ENCODE measurements at regions not wholly inside any gene's neighbourhood (a gene's known extent, or its start where the extent isn't known, plus 50 kb on each side); places are given as distances from the start of the nearest gene placed in this dataset.
"Not testable (repeated sequence)": the region's sequence is repeated elsewhere in the genome, so short reads cannot be mapped to it uniquely, and the experiment has no call there.

GRCh38 chrX:8048466-8048865 is 121.3 kb upstream of the PNPLA4 start:
- Histone ChIP-seq H4K8ac (ENCODE audit: low read depth, low read length) (no peak overlapping the region), H3K4ac (ENCODE audit: low read depth, low read length) (no peak overlapping the region), H2BK15ac (replicated peaks; ENCODE audit: low read depth) (no peak overlapping the region), H2BK120ac (ENCODE audit: low read depth, low read length) (no peak overlapping the region), H3K56ac (ENCODE audit: low read length) (no peak overlapping the region), H2AK5ac (ENCODE audit: low read length) (no peak overlapping the region), H3K27me3 (ENCODE audit: insufficient read depth, low read length, poor library complexity) (no peaks in the 10 kb centered on the region), H3K18ac (ENCODE audit: low read length) (no peak overlapping the region), H3K4me2 (ENCODE audit: low read length) (no peak overlapping the region), H2BK5ac (ENCODE audit: low read length) (no peak overlapping the region), H3K4me3 (ENCODE audit: low read length) (no peak overlapping the region), H3K79me1 (ENCODE audit: low read length) (no peaks in the 10 kb centered on the region), H3K36me3 (ENCODE audit: control insufficient read depth, insufficient read depth, low read length) (no peaks in the 10 kb centered on the region), H3K9ac (ENCODE audit: low read length) (no peak overlapping the region), H3K4me1 (ENCODE audit: control insufficient read depth, low read depth, low read length) (no peaks in the 10 kb centered on the region), H3K23ac (ENCODE audit: low read length) (no peak overlapping the region), H3K27ac (ENCODE audit: low read depth, low read length) (no peak overlapping the region), H4K5ac (ENCODE audit: low read length) (no peak overlapping the region), H3K79me2 (ENCODE audit: control insufficient read depth, insufficient read depth, low read length) (no peaks in the 10 kb centered on the region)
- DNase-seq = no peak
- WGBS (ENCODE audit: extremely low coverage, insufficient coverage, low lambda C conversion rate) = no CpG with 5 or more reads among the region's 1 CpG

GRCh38 chrX:8044947-8045346 is 117.7 kb upstream of the PNPLA4 start:
- H2AK5ac ChIP-seq (ENCODE audit: low read length) = no peak overlapping the region
- no peak overlapping the region for H3K4me2 ChIP-seq (ENCODE audit: low read length)
- H2BK120ac ChIP-seq (ENCODE audit: low read depth, low read length) = no peak overlapping the region
- H2BK5ac ChIP-seq (ENCODE audit: low read length) = no peak overlapping the region
- no peak overlapping the region for H3K4ac ChIP-seq (ENCODE audit: low read depth, low read length)
- no peak overlapping the region for H3K4me3 ChIP-seq (ENCODE audit: low read length)
- no peak overlapping the region for H2BK15ac ChIP-seq (replicated peaks; ENCODE audit: low read depth)
- DNase-seq = no peak
- no peak overlapping the region for H3K27ac ChIP-seq (ENCODE audit: low read depth, low read length)
- no peak overlapping the region for H4K5ac ChIP-seq (ENCODE audit: low read length)
- no peaks in the 10 kb centered on the region for H3K27me3 ChIP-seq (ENCODE audit: insufficient read depth, low read length, poor library complexity)
- H3K56ac ChIP-seq (ENCODE audit: low read length) = no peak overlapping the region
- WGBS (ENCODE audit: extremely low coverage, insufficient coverage, low lambda C conversion rate) = no CpG with 5 or more reads among the region's 7 CpGs
- H4K8ac ChIP-seq (ENCODE audit: low read depth, low read length) = no peak overlapping the region
- H3K79me1 ChIP-seq (ENCODE audit: low read length) = no peaks in the 10 kb centered on the region
- no peaks in the 10 kb centered on the region for H3K36me3 ChIP-seq (ENCODE audit: control insufficient read depth, insufficient read depth, low read length)
- no peak overlapping the region for H3K18ac ChIP-seq (ENCODE audit: low read length)
- H3K23ac ChIP-seq (ENCODE audit: low read length) = no peak overlapping the region
- no peaks in the 10 kb centered on the region for H3K4me1 ChIP-seq (ENCODE audit: control insufficient read depth, low read depth, low read length)
- no peaks in the 10 kb centered on the region for H3K79me2 ChIP-seq (ENCODE audit: control insufficient read depth, insufficient read depth, low read length)
- no peak overlapping the region for H3K9ac ChIP-seq (ENCODE audit: low read length)

- Histone ChIP-seq H3K36me3 (ENCODE audit: control insufficient read depth, insufficient read depth, low read length) (no peaks in the 10 kb centered on the region), H3K18ac (ENCODE audit: low read length) (no peak overlapping the region), H3K27ac (ENCODE audit: low read depth, low read length) (no peak overlapping the region), H3K4me2 (ENCODE audit: low read length) (no peak overlapping the region), H4K8ac (ENCODE audit: low read depth, low read length) (no peak overlapping the region), H3K79me2 (ENCODE audit: control insufficient read depth, insufficient read depth, low read length) (no peaks in the 10 kb centered on the region), H3K4ac (ENCODE audit: low read depth, low read length) (no peak overlapping the region), H2BK15ac (replicated peaks; ENCODE audit: low read depth) (no peak overlapping the region), H4K5ac (ENCODE audit: low read length) (no peak overlapping the region), H2BK5ac (ENCODE audit: low read length) (no peak overlapping the region), H3K23ac (ENCODE audit: low read length) (no peak overlapping the region), H3K9ac (ENCODE audit: low read length) (no peak overlapping the region), H2BK120ac (ENCODE audit: low read depth, low read length) (no peak overlapping the region), H2AK5ac (ENCODE audit: low read length) (no peak overlapping the region), H3K27me3 (ENCODE audit: insufficient read depth, low read length, poor library complexity) (no peaks in the 10 kb centered on the region), H3K4me3 (ENCODE audit: low read length) (no peak overlapping the region), H3K4me1 (ENCODE audit: control insufficient read depth, low read depth, low read length) (no peaks in the 10 kb centered on the region), H3K79me1 (ENCODE audit: low read length) (no peaks in the 10 kb centered on the region), H3K56ac (ENCODE audit: low read length) (no peak overlapping the region)
- WGBS (ENCODE audit: extremely low coverage, insufficient coverage, low lambda C conversion rate) = no CpG with 5 or more reads among the region's 2 CpGs
- no peak for DNase-seq
These were observed 116.3 kb upstream of the PNPLA4 start for GRCh38 chrX:8043546-8043945.

- Histone ChIP-seq H3K56ac (ENCODE audit: low read length) (no peak overlapping the region), H3K23ac (ENCODE audit: low read length) (no peak overlapping the region), H2BK120ac (ENCODE audit: low read depth, low read length) (no peak overlapping the region), H3K27ac (ENCODE audit: low read depth, low read length) (no peak overlapping the region), H3K9ac (ENCODE audit: low read length) (no peak overlapping the region), H3K79me2 (ENCODE audit: control insufficient read depth, insufficient read depth, low read length) (no peaks in the 10 kb centered on the region), H2AK5ac (ENCODE audit: low read length) (no peak overlapping the region), H4K5ac (ENCODE audit: low read length) (no peak overlapping the region), H2BK15ac (replicated peaks; ENCODE audit: low read depth) (no peak overlapping the region), H2BK5ac (ENCODE audit: low read length) (no peak overlapping the region), H3K79me1 (ENCODE audit: low read length) (no peaks in the 10 kb centered on the region), H3K27me3 (ENCODE audit: insufficient read depth, low read length, poor library complexity) (no peaks in the 10 kb centered on the region), H3K18ac (ENCODE audit: low read length) (no peak overlapping the region), H3K4me3 (ENCODE audit: low read length) (no peak overlapping the region), H4K8ac (ENCODE audit: low read depth, low read length) (no peak overlapping the region), H3K4ac (ENCODE audit: low read depth, low read length) (no peak overlapping the region), H3K4me2 (ENCODE audit: low read length) (no peak overlapping the region), H3K4me1 (ENCODE audit: control insufficient read depth, low read depth, low read length) (no peaks in the 10 kb centered on the region), H3K36me3 (ENCODE audit: control insufficient read depth, insufficient read depth, low read length) (no peaks in the 10 kb centered on the region)
- WGBS (ENCODE audit: extremely low coverage, insufficient coverage, low lambda C conversion rate) = no CpG with 5 or more reads among the region's 3 CpGs
- peak; percentile 43 for DNase-seq
These were observed 115.9 kb upstream of the PNPLA4 start for GRCh38 chrX:8043121-8043520.

GRCh38 chrX:8042304-8042703 is 115.1 kb upstream of the PNPLA4 start:
- H3K27me3 ChIP-seq (ENCODE audit: insufficient read depth, low read length, poor library complexity) = no peaks in the 10 kb centered on the region
- H3K4me2 ChIP-seq (ENCODE audit: low read length) = no peak overlapping the region
- no peak overlapping the region for H3K23ac ChIP-seq (ENCODE audit: low read length)
- H2BK120ac ChIP-seq (ENCODE audit: low read depth, low read length) = no peak overlapping the region
- no peak overlapping the region for H3K4ac ChIP-seq (ENCODE audit: low read depth, low read length)
- no peak overlapping the region for H4K8ac ChIP-seq (ENCODE audit: low read depth, low read length)
- WGBS (ENCODE audit: extremely low coverage, insufficient coverage, low lambda C conversion rate) = no CpG with 5 or more reads among the region's 1 CpG
- peak; percentile 51 for DNase-seq
- no peaks in the 10 kb centered on the region for H3K79me1 ChIP-seq (ENCODE audit: low read length)
- H3K79me2 ChIP-seq (ENCODE audit: control insufficient read depth, insufficient read depth, low read length) = no peaks in the 10 kb centered on the region
- no peak overlapping the region for H3K18ac ChIP-seq (ENCODE audit: low read length)
- no peaks in the 10 kb centered on the region for H3K36me3 ChIP-seq (ENCODE audit: control insufficient read depth, insufficient read depth, low read length)
- H3K56ac ChIP-seq (ENCODE audit: low read length) = no peak overlapping the region
- H3K27ac ChIP-seq (ENCODE audit: low read depth, low read length) = no peak overlapping the region
- no peak overlapping the region for H2AK5ac ChIP-seq (ENCODE audit: low read length)
- H4K5ac ChIP-seq (ENCODE audit: low read length) = no peak overlapping the region
- no peak overlapping the region for H2BK15ac ChIP-seq (replicated peaks; ENCODE audit: low read depth)
- no peaks in the 10 kb centered on the region for H3K4me1 ChIP-seq (ENCODE audit: control insufficient read depth, low read depth, low read length)
- H3K9ac ChIP-seq (ENCODE audit: low read length) = no peak overlapping the region
- no peak overlapping the region for H2BK5ac ChIP-seq (ENCODE audit: low read length)
- H3K4me3 ChIP-seq (ENCODE audit: low read length) = no peak overlapping the region

GRCh38 chrX:8039711-8040110 is 112.5 kb upstream of the PNPLA4 start:
- H3K4me3 ChIP-seq (ENCODE audit: low read length); H3K56ac ChIP-seq (ENCODE audit: low read length); H3K4me1 ChIP-seq (ENCODE audit: control insufficient read depth, low read depth, low read length); H3K27me3 ChIP-seq (ENCODE audit: insufficient read depth, low read length, poor library complexity); DNase-seq; H3K27ac ChIP-seq (ENCODE audit: low read depth, low read length); H3K79me1 ChIP-seq (ENCODE audit: low read length); H3K4ac ChIP-seq (ENCODE audit: low read depth, low read length); H2BK15ac ChIP-seq (replicated peaks; ENCODE audit: low read depth); H4K8ac ChIP-seq (ENCODE audit: low read depth, low read length); H3K18ac ChIP-seq (ENCODE audit: low read length); H3K23ac ChIP-seq (ENCODE audit: low read length); H3K36me3 ChIP-seq (ENCODE audit: control insufficient read depth, insufficient read depth, low read length); H2BK120ac ChIP-seq (ENCODE audit: low read depth, low read length); H2AK5ac ChIP-seq (ENCODE audit: low read length); H2BK5ac ChIP-seq (ENCODE audit: low read length); H4K5ac ChIP-seq (ENCODE audit: low read length); H3K9ac ChIP-seq (ENCODE audit: low read length); H3K4me2 ChIP-seq (ENCODE audit: low read length); H3K79me2 ChIP-seq (ENCODE audit: control insufficient read depth, insufficient read depth, low read length): not testable (repeated sequence)
- no CpG with 5 or more reads among the region's 7 CpGs for WGBS (ENCODE audit: extremely low coverage, insufficient coverage, low lambda C conversion rate)

Data from mesendoderm (in vitro differentiated cells).